ENCODE measurements at regions not wholly inside any gene's neighbourhood (a gene's known extent, or its start where the extent isn't known, plus 50 kb on each side); places are given as distances from the start of the nearest gene placed in this dataset.

- peak; percentile 31 for DNase-seq (ENCODE audit: low read depth)
- no peak for TF ChIP-seq CTCF (IDR thresholded peaks at IDR 0.05; ENCODE audit: insufficient read depth, low read length)
- no peak overlapping the region for H3K4me3 ChIP-seq (ENCODE audit: low read depth, low read length)
Observed at GRCh38 chr4:71132486-71132885, 139.0 kb downstream of the DCK start.

- no peak overlapping the region for H3K4me3 ChIP-seq (ENCODE audit: low read depth, low read length)
- no peak for TF ChIP-seq CTCF (IDR thresholded peaks at IDR 0.05; ENCODE audit: insufficient read depth, low read length)
- DNase-seq (ENCODE audit: low read depth): peak; percentile 25
Observed at GRCh38 chr4:71133491-71133890, 140.0 kb downstream of the DCK start.

- DNase-seq (ENCODE audit: low read depth): no peak
- H3K4me3 ChIP-seq (ENCODE audit: low read depth, low read length): no peak overlapping the region
- TF ChIP-seq CTCF (IDR thresholded peaks at IDR 0.05; ENCODE audit: insufficient read depth, low read length): no peak
Observed at GRCh38 chr4:71136071-71136470, 142.6 kb downstream of the DCK start.

- TF ChIP-seq CTCF (IDR thresholded peaks at IDR 0.05; ENCODE audit: insufficient read depth, low read length): no peak
- no peak overlapping the region for H3K4me3 ChIP-seq (ENCODE audit: low read depth, low read length)
- DNase-seq (ENCODE audit: low read depth): no peak
Observed at GRCh38 chr4:71138007-71138615, 144.7 kb downstream of the DCK start.

GRCh38 chr4:71140563-71140962 lies 147.1 kb downstream of the DCK start:
- no peak for DNase-seq (ENCODE audit: low read depth)
- no peak for TF ChIP-seq CTCF (IDR thresholded peaks at IDR 0.05; ENCODE audit: insufficient read depth, low read length)
- H3K4me3 ChIP-seq (ENCODE audit: low read depth, low read length): no peak overlapping the region

- DNase-seq (ENCODE audit: low read depth): no peak
- TF ChIP-seq CTCF (IDR thresholded peaks at IDR 0.05; ENCODE audit: insufficient read depth, low read length): no peak
- H3K4me3 ChIP-seq (ENCODE audit: low read depth, low read length): no peak overlapping the region
Observed at GRCh38 chr4:71141125-71141524, 147.7 kb downstream of the DCK start.

- no peak overlapping the region for H3K4me3 ChIP-seq (ENCODE audit: low read depth, low read length)
- TF ChIP-seq CTCF (IDR thresholded peaks at IDR 0.05; ENCODE audit: insufficient read depth, low read length): no peak
- no peak for DNase-seq (ENCODE audit: low read depth)
Observed at GRCh38 chr4:71147261-71147660, 153.8 kb downstream of the DCK start.
